ENCODE measurements at regions not wholly inside any gene's neighbourhood (a gene's known extent, or its start where the extent isn't known, plus 50 kb on each side); places are given as distances from the start of the nearest gene placed in this dataset.

- Histone ChIP-seq H3K4me2 (ENCODE audit: low read length) (no peak overlapping the region), H3K27ac (ENCODE audit: low read length) (no peak overlapping the region), H3K9me3 (ENCODE audit: low read length) (no peaks in the 10 kb centered on the region), H4K20me1 (ENCODE audit: insufficient read depth) (no peaks in the 10 kb centered on the region), H3K79me2 (replicated peaks; ENCODE audit: insufficient read depth, low read length) (no peaks in the 10 kb centered on the region), H3K9ac (ENCODE audit: low read length) (no peak overlapping the region), H2AFZ (ENCODE audit: low read depth, low read length) (no peak overlapping the region), H3K27me3 (ENCODE audit: insufficient read depth, low read depth, low read length) (no peaks in the 10 kb centered on the region), H3K9me2 (ENCODE audit: insufficient read depth, low read length) (no peaks in the 10 kb centered on the region), H3K36me3 (ENCODE audit: insufficient read depth, low read length) (no peaks in the 10 kb centered on the region), H3K4me3 (ENCODE audit: low read length) (no peak overlapping the region), H3F3A (ENCODE audit: insufficient read depth, low read length, poor library complexity, severe bottlenecking) (no peaks in the 10 kb centered on the region)
- TF ChIP-seq REST (IDR thresholded peaks at IDR 0.05; ENCODE audit: borderline replicate concordance) (no peak), EP300 (conservative IDR thresholded peaks at IDR 0.05; ENCODE audit: poor library complexity, severe bottlenecking) (no peak), POLR2AphosphoS5 (IDR thresholded peaks at IDR 0.05) (no peak)
These were observed 133.9 kb upstream of the TNPO1 start for GRCh38 chr5:72682561-72682960.

GRCh38 chr5:72681781-72682180 lies 134.7 kb upstream of the TNPO1 start:
- H3K4me3 ChIP-seq (ENCODE audit: low read length) = no peak overlapping the region
- no peaks in the 10 kb centered on the region for H3K9me3 ChIP-seq (ENCODE audit: low read length)
- no peaks in the 10 kb centered on the region for H3K36me3 ChIP-seq (ENCODE audit: insufficient read depth, low read length)
- H3K9ac ChIP-seq (ENCODE audit: low read length) = no peak overlapping the region
- no peaks in the 10 kb centered on the region for H3K79me2 ChIP-seq (replicated peaks; ENCODE audit: insufficient read depth, low read length)
- H3F3A ChIP-seq (ENCODE audit: insufficient read depth, low read length, poor library complexity, severe bottlenecking) = no peaks in the 10 kb centered on the region
- H3K27me3 ChIP-seq (ENCODE audit: insufficient read depth, low read depth, low read length) = no peaks in the 10 kb centered on the region
- H2AFZ ChIP-seq (ENCODE audit: low read depth, low read length) = no peak overlapping the region
- no peak for TF ChIP-seq EZH2 (IDR thresholded peaks at IDR 0.05; ENCODE audit: borderline replicate concordance, insufficient read depth, low read length, poor library complexity, severe bottlenecking)
- TF ChIP-seq CTCF (IDR thresholded peaks at IDR 0.05; ENCODE audit: poor library complexity, severe bottlenecking) = no peak
- no peak for TF ChIP-seq RAD21 (conservative IDR thresholded peaks at IDR 0.05)
- TF ChIP-seq MXI1 (conservative IDR thresholded peaks at IDR 0.05; ENCODE audit: poor library complexity, severe bottlenecking) = no peak
- no peak for TF ChIP-seq SMC3 (conservative IDR thresholded peaks at IDR 0.05; ENCODE audit: poor library complexity)
- no peak for TF ChIP-seq TAF1 (IDR thresholded peaks at IDR 0.05; ENCODE audit: low read depth)
- no peak for TF ChIP-seq REST (IDR thresholded peaks at IDR 0.05; ENCODE audit: borderline replicate concordance)
- TF ChIP-seq EP300 (conservative IDR thresholded peaks at IDR 0.05; ENCODE audit: poor library complexity, severe bottlenecking) = no peak
- no peak for TF ChIP-seq POLR2AphosphoS5 (IDR thresholded peaks at IDR 0.05)
- no peak overlapping the region for H3K27ac ChIP-seq (ENCODE audit: low read length)
- H3K4me2 ChIP-seq (ENCODE audit: low read length) = no peak overlapping the region
- no peaks in the 10 kb centered on the region for H4K20me1 ChIP-seq (ENCODE audit: insufficient read depth)
- H3K9me2 ChIP-seq (ENCODE audit: insufficient read depth, low read length) = no peaks in the 10 kb centered on the region

Measured in neural cell (in vitro differentiated cells).